ENCODE measurements at regions not wholly inside any gene's neighbourhood (a gene's known extent, or its start where the extent isn't known, plus 50 kb on each side); places are given as distances from the start of the nearest gene placed in this dataset.
A peak's percentile ranks its signal among the peaks of the same experiment; 100 is the strongest.

DNA sequence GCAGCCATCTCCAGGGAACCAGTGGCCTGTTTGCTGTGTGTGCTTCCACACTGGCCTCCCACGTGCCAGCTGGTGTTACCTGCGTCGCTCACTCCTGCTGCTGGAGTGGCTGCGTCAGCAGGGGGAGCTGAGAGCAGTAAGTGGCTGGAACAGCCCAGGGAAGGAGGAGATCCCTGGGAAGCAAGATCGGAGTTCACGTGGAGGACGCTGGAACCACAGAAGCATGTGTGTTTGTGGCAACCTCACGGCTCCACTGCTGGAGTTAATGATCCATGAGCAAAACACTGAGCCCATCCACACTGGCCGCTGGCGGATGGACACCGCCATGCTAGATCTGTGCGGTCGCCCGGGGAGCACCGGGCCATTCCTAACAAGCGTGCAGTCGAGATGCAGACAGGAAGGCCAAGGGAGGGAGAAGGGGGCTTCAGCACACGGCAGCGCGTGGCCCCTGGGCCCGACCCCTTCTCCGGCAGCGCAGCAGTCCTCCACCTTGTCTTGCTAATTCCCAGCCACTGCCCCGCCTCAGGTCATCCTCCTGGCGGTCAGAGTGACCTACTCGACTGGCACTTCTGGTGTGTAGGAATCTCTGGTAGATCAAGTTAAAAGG is 68.5 kb upstream of the EEPD1 start:
- Histone ChIP-seq H3K9ac (ENCODE audit: insufficient read depth in 1 of 2, low read depth in 2 of 2, low read length in 2 of 2) (peak overlapping the region in 1 of 2 experiments; percentile 24; a peak in 2 of 4 replicates), H3K9me3 (replicated peaks; ENCODE audit: control insufficient read depth, insufficient read depth, low read depth, low read length) (no peaks in the 10 kb centered on the region; the same call in 1 of the 2 replicates), H3K27ac (ENCODE audit: extremely low read depth, low read depth, low read length) (no peak overlapping the region), H3K4me1 (replicated peaks in 1 of 2; ENCODE audit: control insufficient read depth in 2 of 2, insufficient read depth in 2 of 2, low read length in 2 of 2) (peaks cover 0 to 11% of the 10 kb centered on the region in 2 experiments; a peak in 2 of 5 replicates), H4K20me1 (replicated peaks; ENCODE audit: control insufficient read depth, insufficient read depth, low read length) (no peaks in the 10 kb centered on the region; the same call in 1 of the 2 replicates), H3K79me2 (ENCODE audit: control insufficient read depth, insufficient read depth, low read length) (no peaks in the 10 kb centered on the region), H3K36me3 (ENCODE audit: control insufficient read depth, insufficient read depth, low read length) (no peaks in the 10 kb centered on the region), H3K4me3 (no peak overlapping the region), H3K27me3 (ENCODE audit: control insufficient read depth in 2 of 2, insufficient read depth in 2 of 2, low read length in 2 of 2) (peaks cover 12 to 49% of the 10 kb centered on the region in 2 experiments), H2AFZ (ENCODE audit: low read depth, low read length) (peak overlapping the region; percentile 71), H3K9me1 (ENCODE audit: control insufficient read depth, insufficient read depth, low read length) (no peaks in the 10 kb centered on the region), H3K4me2 (ENCODE audit: insufficient read depth, low read length) (peak overlapping the region; percentile 10)
- FAIRE-seq: peak; percentile 40
- ChIA-PET POLR2A (no interaction called here), CTCF (ENCODE audit: low intra/inter-chr PET ratio) (no interaction called here)
- no TSS peak for BruUV-seq (replicated peaks)
- ATAC-seq: peak; percentile 88
- intact Hi-C loops (cut with micrococcal nuclease) (loop anchor here (1.0 kb wide), 1 partner anchor 207 kb away; no protein-coding TSS in a partner anchor), in situ Hi-C loops (cut with MboI) (no loop called here)
- 19% methylated on average over 22 of the region's 26 CpGs for WGBS (ENCODE audit: insufficient coverage, low coverage, missing lambda C conversion rate)
- DNase-seq (ENCODE audit: extremely low read depth in 1 of 4, low spot score in 3 of 4): peak; percentile 37 to 52 (median 45)
- TF ChIP-seq, protein P1, sequence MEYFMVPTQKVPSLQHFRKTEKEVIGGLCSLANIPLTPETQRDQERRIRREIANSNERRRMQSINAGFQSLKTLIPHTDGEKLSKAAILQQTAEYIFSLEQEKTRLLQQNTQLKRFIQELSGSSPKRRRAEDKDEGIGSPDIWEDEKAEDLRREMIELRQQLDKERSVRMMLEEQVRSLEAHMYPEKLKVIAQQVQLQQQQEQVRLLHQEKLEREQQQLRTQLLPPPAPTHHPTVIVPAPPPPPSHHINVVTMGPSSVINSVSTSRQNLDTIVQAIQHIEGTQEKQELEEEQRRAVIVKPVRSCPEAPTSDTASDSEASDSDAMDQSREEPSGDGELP (CRISPR knock-in tag; IDR thresholded peaks at IDR 0.05; ENCODE audit: borderline replicate concordance): peak; percentile 73; the same call in 1 of the 2 replicates
- TF ChIP-seq HDAC8 (tag; IDR thresholded peaks at IDR 0.05) (no peak), L3MBTL2 (IDR thresholded peaks at IDR 0.05) (peak; percentile 89), ZNF668 (CRISPR knock-in tag; IDR thresholded peaks at IDR 0.05) (no peak), MYC (IDR thresholded peaks at IDR 0.05; ENCODE audit: low read depth, low read length) (peak; percentile 63), MYC (CRISPR knock-in tag; IDR thresholded peaks at IDR 0.05; ENCODE audit: borderline replicate concordance, low read depth) (no peak), BMI1 (IDR thresholded peaks at IDR 0.05; ENCODE audit: low read length) (no peak)
- TF ChIP-seq, protein P2, sequence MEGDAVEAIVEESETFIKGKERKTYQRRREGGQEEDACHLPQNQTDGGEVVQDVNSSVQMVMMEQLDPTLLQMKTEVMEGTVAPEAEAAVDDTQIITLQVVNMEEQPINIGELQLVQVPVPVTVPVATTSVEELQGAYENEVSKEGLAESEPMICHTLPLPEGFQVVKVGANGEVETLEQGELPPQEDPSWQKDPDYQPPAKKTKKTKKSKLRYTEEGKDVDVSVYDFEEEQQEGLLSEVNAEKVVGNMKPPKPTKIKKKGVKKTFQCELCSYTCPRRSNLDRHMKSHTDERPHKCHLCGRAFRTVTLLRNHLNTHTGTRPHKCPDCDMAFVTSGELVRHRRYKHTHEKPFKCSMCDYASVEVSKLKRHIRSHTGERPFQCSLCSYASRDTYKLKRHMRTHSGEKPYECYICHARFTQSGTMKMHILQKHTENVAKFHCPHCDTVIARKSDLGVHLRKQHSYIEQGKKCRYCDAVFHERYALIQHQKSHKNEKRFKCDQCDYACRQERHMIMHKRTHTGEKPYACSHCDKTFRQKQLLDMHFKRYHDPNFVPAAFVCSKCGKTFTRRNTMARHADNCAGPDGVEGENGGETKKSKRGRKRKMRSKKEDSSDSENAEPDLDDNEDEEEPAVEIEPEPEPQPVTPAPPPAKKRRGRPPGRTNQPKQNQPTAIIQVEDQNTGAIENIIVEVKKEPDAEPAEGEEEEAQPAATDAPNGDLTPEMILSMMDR (IDR thresholded peaks at IDR 0.05 in 2 of 3, conservative IDR thresholded peaks at IDR 0.05 in 1 of 3; ENCODE audit: insufficient read depth in 2 of 3, low read depth in 1 of 3, low read length in 3 of 3): peak; percentile 35 to 55 (median 54)
